NB4 (cell line): ENCODE measurements at regions not wholly inside any gene's neighbourhood (a gene's known extent, or its start where the extent isn't known, plus 50 kb on each side); places are given as distances from the start of the nearest gene placed in this dataset.

Source experiments
- DNase-seq: peaks from one replicate; pipeline ENCODE4 v3.0.0; 2010; ENCODE audit warnings: low read depth
- H3K4me3 ChIP-seq: one replicate; pipeline ENCODE4 v1.5.1; 2011; ENCODE audit warnings: mild to moderate bottlenecking, low read depth, low read length, moderate library complexity
- MYC ChIP-seq: IDR thresholded peaks from 2 replicates; pipeline ENCODE4 v1.6.1; 2011; ENCODE audit warnings: low read depth, low read length
- POLR2A ChIP-seq: IDR thresholded peaks from 2 replicates; pipeline ENCODE4 v1.6.1; 2011; ENCODE audit warnings: mild to moderate bottlenecking; ENCODE audit not compliant: insufficient read length; ENCODE audit errors: extremely low read depth
- TF ChIP-seq, protein P1 (sequence below): IDR thresholded peaks from 2 replicates; pipeline ENCODE4 v1.6.1; 2011; ENCODE audit warnings: low read depth, low read length
- TF ChIP-seq, protein P2 (sequence below): IDR thresholded peaks from one replicate; pipeline ENCODE4 v1.5.1; 2012; ENCODE audit warnings: low read depth, low read length

DNA sequence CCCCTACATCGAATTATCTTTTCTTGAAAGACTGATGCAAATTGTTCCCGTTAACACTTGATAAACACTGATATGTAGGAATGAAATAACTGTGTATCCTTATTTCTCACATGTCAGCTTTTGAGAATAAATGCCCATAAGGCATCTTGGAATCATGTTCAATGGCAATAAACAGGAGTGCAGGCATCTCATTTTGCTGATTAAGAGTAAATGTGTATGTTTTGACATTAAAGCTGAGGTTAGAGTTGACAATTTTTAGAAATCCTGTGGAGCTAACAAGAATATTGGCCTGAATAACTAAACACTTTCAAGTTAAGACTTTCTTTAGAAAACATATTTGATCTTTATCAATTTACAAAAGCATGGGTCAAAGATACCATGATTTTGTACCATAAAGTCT lies 646.2 kb upstream of the MIR17HG start:
- H3K4me3 ChIP-seq, result no peak overlapping the region
- DNase-seq, result no peak
- no peak for TF ChIP-seq MYC
- TF ChIP-seq, protein P1, sequence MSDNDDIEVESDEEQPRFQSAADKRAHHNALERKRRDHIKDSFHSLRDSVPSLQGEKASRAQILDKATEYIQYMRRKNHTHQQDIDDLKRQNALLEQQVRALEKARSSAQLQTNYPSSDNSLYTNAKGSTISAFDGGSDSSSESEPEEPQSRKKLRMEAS, result no peak
- TF ChIP-seq POLR2A, result no peak
- TF ChIP-seq, protein P2, sequence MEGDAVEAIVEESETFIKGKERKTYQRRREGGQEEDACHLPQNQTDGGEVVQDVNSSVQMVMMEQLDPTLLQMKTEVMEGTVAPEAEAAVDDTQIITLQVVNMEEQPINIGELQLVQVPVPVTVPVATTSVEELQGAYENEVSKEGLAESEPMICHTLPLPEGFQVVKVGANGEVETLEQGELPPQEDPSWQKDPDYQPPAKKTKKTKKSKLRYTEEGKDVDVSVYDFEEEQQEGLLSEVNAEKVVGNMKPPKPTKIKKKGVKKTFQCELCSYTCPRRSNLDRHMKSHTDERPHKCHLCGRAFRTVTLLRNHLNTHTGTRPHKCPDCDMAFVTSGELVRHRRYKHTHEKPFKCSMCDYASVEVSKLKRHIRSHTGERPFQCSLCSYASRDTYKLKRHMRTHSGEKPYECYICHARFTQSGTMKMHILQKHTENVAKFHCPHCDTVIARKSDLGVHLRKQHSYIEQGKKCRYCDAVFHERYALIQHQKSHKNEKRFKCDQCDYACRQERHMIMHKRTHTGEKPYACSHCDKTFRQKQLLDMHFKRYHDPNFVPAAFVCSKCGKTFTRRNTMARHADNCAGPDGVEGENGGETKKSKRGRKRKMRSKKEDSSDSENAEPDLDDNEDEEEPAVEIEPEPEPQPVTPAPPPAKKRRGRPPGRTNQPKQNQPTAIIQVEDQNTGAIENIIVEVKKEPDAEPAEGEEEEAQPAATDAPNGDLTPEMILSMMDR, result no peak

DNA sequence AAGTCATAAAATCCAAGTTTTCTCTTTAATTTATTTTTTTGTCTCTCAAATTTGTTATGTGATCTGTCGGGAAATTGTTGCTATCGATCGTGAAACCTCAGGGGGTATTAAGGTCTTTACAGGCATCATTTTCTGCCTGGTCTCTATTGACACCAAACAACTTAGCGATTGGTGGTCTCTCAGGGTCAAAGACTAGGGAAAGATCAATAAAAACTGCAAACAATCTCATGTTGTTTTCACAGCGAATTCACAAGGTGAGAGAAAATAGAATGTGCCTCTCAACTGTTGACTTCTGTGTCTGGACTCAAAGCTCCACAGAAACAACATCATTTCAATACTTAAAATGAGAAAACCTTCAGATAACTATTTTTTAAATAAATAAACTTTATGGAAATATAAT lies 645.4 kb upstream of the MIR17HG start:
- TF ChIP-seq MYC (no peak), POLR2A (no peak)
- TF ChIP-seq, protein P2, result no peak
- TF ChIP-seq, protein P1, result no peak
- H3K4me3 ChIP-seq, result no peak overlapping the region
- no peak for DNase-seq

DNA sequence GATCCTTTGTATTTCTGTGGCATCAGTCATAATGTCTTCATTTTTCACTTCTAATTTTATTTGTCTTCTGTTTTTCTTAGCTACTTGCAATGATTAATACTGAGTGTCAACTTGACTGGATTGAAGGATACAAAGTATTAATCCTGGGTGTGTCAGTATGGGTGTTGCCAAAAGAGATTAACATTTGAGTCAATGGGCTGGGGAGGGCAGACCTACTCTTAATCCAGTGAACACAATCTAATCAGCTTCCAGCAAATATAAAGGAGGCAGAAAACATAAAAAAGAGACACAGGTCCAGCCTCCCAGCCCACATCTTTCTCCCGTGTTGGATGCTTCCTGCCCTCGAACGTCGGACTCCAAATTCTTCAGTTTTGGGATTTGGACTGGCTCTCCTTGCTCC lies 640.9 kb upstream of the MIR17HG start:
- TF ChIP-seq POLR2A (no peak), MYC (no peak)
- TF ChIP-seq, protein P1, result no peak
- TF ChIP-seq, protein P2, result no peak
- no peak for DNase-seq
- no peak overlapping the region for H3K4me3 ChIP-seq

DNA sequence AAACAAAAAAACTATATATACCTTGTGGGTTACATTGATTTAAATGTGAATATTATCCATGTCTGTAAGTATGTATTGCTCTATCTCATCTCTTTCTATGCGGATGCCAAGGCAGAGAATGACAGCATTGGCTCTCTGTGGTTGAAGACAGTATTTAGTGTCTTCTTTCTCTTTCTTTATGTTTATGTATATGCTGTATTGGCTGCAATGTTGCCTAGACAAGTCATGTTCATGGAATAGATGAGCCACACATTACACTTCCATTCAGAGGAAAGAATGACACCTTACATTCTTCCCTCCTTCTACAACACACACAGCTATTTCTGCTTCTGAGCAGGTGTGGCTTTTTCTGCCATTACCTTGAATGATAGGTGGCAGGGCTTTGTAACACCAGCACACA lies 639.4 kb upstream of the MIR17HG start:
- no peak for DNase-seq
- no peak overlapping the region for H3K4me3 ChIP-seq
- TF ChIP-seq MYC (no peak), POLR2A (no peak)
- TF ChIP-seq, protein P2, result no peak
- TF ChIP-seq, protein P1, result no peak

DNA sequence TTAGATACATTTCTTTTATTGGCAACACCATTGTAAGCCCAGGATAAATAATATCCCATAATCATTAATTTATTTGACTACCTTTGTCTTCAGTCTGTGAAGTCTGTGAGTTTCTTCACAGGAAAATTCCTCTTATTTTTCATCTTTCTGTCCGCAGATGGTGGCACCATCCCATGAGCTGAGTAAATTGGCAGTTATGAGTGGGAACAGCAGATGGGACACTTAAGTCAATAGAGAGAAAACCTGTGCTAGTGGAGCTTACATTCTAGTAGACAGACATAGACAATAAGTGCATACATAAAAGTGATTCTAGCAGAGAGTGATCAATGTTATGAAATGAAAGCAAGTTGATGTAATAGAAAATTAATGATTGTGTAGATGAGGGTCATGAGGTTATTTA lies 638.2 kb upstream of the MIR17HG start:
- H3K4me3 ChIP-seq, result no peak overlapping the region
- TF ChIP-seq, protein P2, result no peak
- TF ChIP-seq MYC, result no peak
- no peak for TF ChIP-seq POLR2A
- TF ChIP-seq, protein P1, result no peak
- DNase-seq, result no peak

DNA sequence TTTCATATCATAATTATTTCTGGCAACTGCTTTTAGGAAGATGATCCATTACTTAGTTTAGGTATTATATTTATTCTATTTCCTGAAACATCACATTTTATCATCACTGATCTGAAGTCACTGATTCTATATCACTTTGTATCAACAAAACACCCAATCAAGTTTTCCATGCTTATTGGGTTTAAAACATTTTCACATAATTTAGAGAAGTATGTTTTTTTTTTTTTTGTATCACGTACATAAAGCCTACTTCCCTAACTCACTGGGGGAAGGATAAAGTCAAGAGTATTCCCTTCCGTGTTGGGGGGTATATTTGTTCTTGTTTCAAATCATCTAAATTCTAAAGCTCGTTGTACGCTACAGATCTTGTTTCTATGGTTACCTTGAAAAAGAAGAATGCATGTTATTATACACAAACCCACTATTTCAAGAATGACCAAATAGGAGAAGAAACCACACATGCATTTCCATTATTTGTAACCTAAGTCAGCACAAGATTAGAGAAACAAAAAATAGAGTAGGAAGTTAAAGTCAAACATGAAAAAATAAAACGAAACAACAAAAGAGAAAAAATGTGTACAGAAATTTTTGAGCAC lies 637.2 kb upstream of the MIR17HG start:
- no peak overlapping the region for H3K4me3 ChIP-seq
- no peak for DNase-seq
- TF ChIP-seq, protein P1, result no peak
- no peak for TF ChIP-seq POLR2A
- TF ChIP-seq, protein P2, result no peak
- no peak for TF ChIP-seq MYC
